ENCODE measurements at regions not wholly inside any gene's neighbourhood (a gene's known extent, or its start where the extent isn't known, plus 50 kb on each side); places are given as distances from the start of the nearest gene placed in this dataset.

- no peak overlapping the region for H3K4me3 ChIP-seq
- no peaks in the 10 kb centered on the region for H3K9me3 ChIP-seq
- no peak for DNase-seq (ENCODE audit: low spot score in 2 of 2)
- 64 to 69% methylated on average over 5 of the region's 5 CpGs for WGBS, 2 donors
- no peak for TF ChIP-seq CTCF (IDR thresholded peaks at IDR 0.05)
- no peak for TF ChIP-seq EP300 (IDR thresholded peaks at IDR 0.05)
- TF ChIP-seq POLR2A (IDR thresholded peaks at IDR 0.05), result no peak
- peaks cover 0 to 8% (median 0%) of the 10 kb centered on the region in 4 donors for H3K4me1 ChIP-seq
- H3K27ac ChIP-seq, result no peak overlapping the region
- no peaks in the 10 kb centered on the region for H3K27me3 ChIP-seq
- H3K36me3 ChIP-seq, result no peaks in the 10 kb centered on the region
Observed at GRCh38 chr21:35372201-35372600, 323.1 kb upstream of the RUNX1 start.

- Histone ChIP-seq H3K36me3 (no peaks in the 10 kb centered on the region), H3K4me1 (peaks cover 0 to 16% (median 0%) of the 10 kb centered on the region in 4 donors), H3K27me3 (no peaks in the 10 kb centered on the region), H3K27ac (no peak overlapping the region), H3K9me3 (no peaks in the 10 kb centered on the region), H3K4me3 (no peak overlapping the region)
- DNase-seq (ENCODE audit: low spot score in 2 of 2), result no peak
- TF ChIP-seq POLR2A (IDR thresholded peaks at IDR 0.05) (no peak), EP300 (IDR thresholded peaks at IDR 0.05) (no peak), CTCF (IDR thresholded peaks at IDR 0.05) (no peak)
- WGBS, 2 donors, result 88 to 91% methylated on average over 4 of the region's 4 CpGs
Observed at GRCh38 chr21:35370671-35371070, 321.6 kb upstream of the RUNX1 start.

- Histone ChIP-seq H3K27me3 (no peaks in the 10 kb centered on the region), H3K4me3 (no peak overlapping the region), H3K27ac (no peak overlapping the region), H3K36me3 (no peaks in the 10 kb centered on the region), H3K4me1 (peaks cover 0 to 16% (median 0%) of the 10 kb centered on the region in 4 donors), H3K9me3 (no peaks in the 10 kb centered on the region)
- WGBS, 2 donors, result 42 to 52% methylated on average over 3 of the region's 3 CpGs
- no peak for DNase-seq (ENCODE audit: low spot score in 2 of 2)
- no peak for TF ChIP-seq EP300 (IDR thresholded peaks at IDR 0.05)
Observed at GRCh38 chr21:35370071-35370470, 321.0 kb upstream of the RUNX1 start.

GRCh38 chr21:35368326-35368725, 319.2 kb upstream of the RUNX1 start:
- Histone ChIP-seq H3K36me3 (no peaks in the 10 kb centered on the region), H3K4me3 (no peak overlapping the region), H3K27me3 (no peaks in the 10 kb centered on the region), H3K27ac (no peak overlapping the region), H3K4me1 (peaks cover 0 to 16% (median 0%) of the 10 kb centered on the region in 4 donors), H3K9me3 (peaks cover 0 to 4% (median 0%) of the 10 kb centered on the region in 4 donors)
- WGBS, 2 donors, result 88 to 93% methylated on average over 3 of the region's 3 CpGs
- no peak for DNase-seq (ENCODE audit: low spot score in 2 of 2)
- TF ChIP-seq EP300 (IDR thresholded peaks at IDR 0.05) (no peak), POLR2A (IDR thresholded peaks at IDR 0.05) (no peak), CTCF (IDR thresholded peaks at IDR 0.05) (no peak)

GRCh38 chr21:35367553-35367952, 318.5 kb upstream of the RUNX1 start:
- no peak overlapping the region for H3K4me3 ChIP-seq
- peaks cover 0 to 5% (median 0%) of the 10 kb centered on the region in 4 donors for H3K9me3 ChIP-seq
- no peaks in the 10 kb centered on the region for H3K36me3 ChIP-seq
- H3K27me3 ChIP-seq, result no peaks in the 10 kb centered on the region
- no peak for DNase-seq (ENCODE audit: low spot score in 2 of 2)
- H3K4me1 ChIP-seq, result peaks cover 0 to 16% (median 0%) of the 10 kb centered on the region in 4 donors
- WGBS, 2 donors, result 79 to 80% methylated on average over 4 of the region's 4 CpGs
- TF ChIP-seq CTCF (IDR thresholded peaks at IDR 0.05) (no peak), POLR2A (IDR thresholded peaks at IDR 0.05) (no peak), EP300 (IDR thresholded peaks at IDR 0.05) (no peak)
- H3K27ac ChIP-seq, result peak overlapping the region in 1 of 4 donors; percentile 73

Measured in tibial nerve (tissue), 4 donors.